ENCODE measurements at regions not wholly inside any gene's neighbourhood (a gene's known extent, or its start where the extent isn't known, plus 50 kb on each side); places are given as distances from the start of the nearest gene placed in this dataset.

DNA sequence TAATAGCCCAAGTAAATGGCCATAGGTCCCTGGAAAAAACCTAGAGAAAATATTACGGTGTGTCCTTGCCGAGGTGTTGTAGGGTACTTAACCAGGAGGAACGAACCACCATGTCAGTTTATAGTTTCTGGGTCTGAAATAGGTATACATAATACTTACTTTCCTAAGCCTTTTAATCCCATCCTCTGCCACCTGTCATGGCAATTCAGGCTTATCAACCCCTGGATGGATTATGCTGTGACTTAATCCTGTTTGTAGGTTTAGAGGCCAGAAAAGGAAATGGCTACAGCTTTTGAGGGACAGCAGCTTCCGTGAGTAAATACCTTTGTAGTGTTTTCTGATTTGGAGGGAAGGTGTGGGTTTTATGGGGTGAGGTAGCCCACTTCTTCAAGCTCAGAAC is 89.1 kb upstream of the PTPRD start:
- Histone ChIP-seq H3K4me1 (ENCODE audit: insufficient read depth, low read length) (no peaks in the 10 kb centered on the region), H2AFZ (ENCODE audit: low read depth, low read length) (no peak overlapping the region), H3K9ac (ENCODE audit: low read depth, low read length) (no peak overlapping the region), H3K27ac (ENCODE audit: low read length) (no peak overlapping the region), H3K4me3 (ENCODE audit: low read depth in 1 of 2, low read length in 2 of 2) (no peak overlapping the region), H3K36me3 (ENCODE audit: insufficient read depth, low read length) (no peaks in the 10 kb centered on the region), H3K4me2 (ENCODE audit: insufficient read depth, low read length) (no peak overlapping the region), H3K79me2 (ENCODE audit: insufficient read depth, low read length) (no peaks in the 10 kb centered on the region), H4K20me1 (ENCODE audit: insufficient read depth, low read length) (no peaks in the 10 kb centered on the region), H3K27me3 (ENCODE audit: insufficient read depth, low read length, poor library complexity) (no peaks in the 10 kb centered on the region), H3K9me3 (ENCODE audit: insufficient read depth, low read length, severe bottlenecking) (no peaks in the 10 kb centered on the region)
- no peak for TF ChIP-seq EZH2 (IDR thresholded peaks at IDR 0.05; ENCODE audit: borderline replicate concordance, low read depth, low read length, severe bottlenecking)
- TF ChIP-seq, protein P1, sequence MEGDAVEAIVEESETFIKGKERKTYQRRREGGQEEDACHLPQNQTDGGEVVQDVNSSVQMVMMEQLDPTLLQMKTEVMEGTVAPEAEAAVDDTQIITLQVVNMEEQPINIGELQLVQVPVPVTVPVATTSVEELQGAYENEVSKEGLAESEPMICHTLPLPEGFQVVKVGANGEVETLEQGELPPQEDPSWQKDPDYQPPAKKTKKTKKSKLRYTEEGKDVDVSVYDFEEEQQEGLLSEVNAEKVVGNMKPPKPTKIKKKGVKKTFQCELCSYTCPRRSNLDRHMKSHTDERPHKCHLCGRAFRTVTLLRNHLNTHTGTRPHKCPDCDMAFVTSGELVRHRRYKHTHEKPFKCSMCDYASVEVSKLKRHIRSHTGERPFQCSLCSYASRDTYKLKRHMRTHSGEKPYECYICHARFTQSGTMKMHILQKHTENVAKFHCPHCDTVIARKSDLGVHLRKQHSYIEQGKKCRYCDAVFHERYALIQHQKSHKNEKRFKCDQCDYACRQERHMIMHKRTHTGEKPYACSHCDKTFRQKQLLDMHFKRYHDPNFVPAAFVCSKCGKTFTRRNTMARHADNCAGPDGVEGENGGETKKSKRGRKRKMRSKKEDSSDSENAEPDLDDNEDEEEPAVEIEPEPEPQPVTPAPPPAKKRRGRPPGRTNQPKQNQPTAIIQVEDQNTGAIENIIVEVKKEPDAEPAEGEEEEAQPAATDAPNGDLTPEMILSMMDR (IDR thresholded peaks at IDR 0.05; ENCODE audit: borderline replicate concordance, extremely low read depth, low read length, poor library complexity, severe bottlenecking): no peak
- DNase-seq (no peak), ATAC-seq (ENCODE audit: insufficient read depth, low read depth) (no peak)

DNA sequence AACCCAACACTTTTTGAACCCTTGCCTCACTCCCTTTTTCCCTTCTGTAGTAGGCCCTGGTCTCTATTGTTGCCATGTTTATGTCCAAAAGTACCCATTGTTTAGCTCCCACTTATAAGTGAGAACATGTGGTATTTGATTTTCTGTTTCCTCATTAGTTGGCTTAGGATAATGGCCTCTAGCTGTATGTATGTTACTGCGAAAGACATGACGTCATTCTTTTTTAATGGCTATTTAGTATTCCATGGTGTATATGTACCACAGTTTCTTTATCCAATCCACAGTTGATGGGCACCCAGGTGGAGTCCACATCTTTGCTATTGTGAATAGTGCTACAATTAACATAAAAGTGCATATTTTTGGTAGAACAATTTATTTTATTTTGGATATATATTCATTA is 90.3 kb upstream of the PTPRD start:
- Histone ChIP-seq H3K9me3 (ENCODE audit: insufficient read depth, low read length, severe bottlenecking) (no peaks in the 10 kb centered on the region), H4K20me1 (ENCODE audit: insufficient read depth, low read length) (no peaks in the 10 kb centered on the region), H2AFZ (ENCODE audit: low read depth, low read length) (no peak overlapping the region), H3K4me2 (ENCODE audit: insufficient read depth, low read length) (no peak overlapping the region), H3K27me3 (ENCODE audit: insufficient read depth, low read length, poor library complexity) (no peaks in the 10 kb centered on the region), H3K4me3 (ENCODE audit: low read depth in 1 of 2, low read length in 2 of 2) (no peak overlapping the region), H3K4me1 (ENCODE audit: insufficient read depth, low read length) (no peaks in the 10 kb centered on the region), H3K9ac (ENCODE audit: low read depth, low read length) (no peak overlapping the region), H3K36me3 (ENCODE audit: insufficient read depth, low read length) (no peaks in the 10 kb centered on the region), H3K27ac (ENCODE audit: low read length) (no peak overlapping the region), H3K79me2 (ENCODE audit: insufficient read depth, low read length) (no peaks in the 10 kb centered on the region)
- TF ChIP-seq, protein P1 (IDR thresholded peaks at IDR 0.05; ENCODE audit: borderline replicate concordance, extremely low read depth, low read length, poor library complexity, severe bottlenecking): no peak
- no peak for TF ChIP-seq EZH2 (IDR thresholded peaks at IDR 0.05; ENCODE audit: borderline replicate concordance, low read depth, low read length, severe bottlenecking)
- DNase-seq (no peak), ATAC-seq (ENCODE audit: insufficient read depth, low read depth) (no peak)

DNA sequence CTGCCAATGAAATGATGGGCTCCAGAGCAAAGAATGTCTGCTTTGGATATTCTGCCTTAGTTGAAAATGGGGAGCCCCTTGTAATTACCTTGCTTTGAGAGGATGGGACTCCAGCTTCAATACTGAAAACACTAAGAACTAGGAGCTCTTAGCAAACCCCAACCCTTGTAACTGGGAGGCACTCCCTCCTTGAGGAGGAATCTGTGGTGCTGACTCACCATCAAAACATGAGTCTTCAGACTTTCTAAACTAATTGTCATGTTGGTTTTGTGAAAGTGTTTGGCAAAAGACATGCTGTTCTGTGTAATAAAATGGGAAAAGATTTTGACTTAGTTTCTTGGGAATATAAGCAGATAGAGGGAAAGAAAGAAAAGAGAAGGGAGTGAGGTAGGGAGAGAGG is 91.9 kb upstream of the PTPRD start:
- H3K4me2 ChIP-seq (ENCODE audit: insufficient read depth, low read length): no peak overlapping the region

More for the DNA sequence above, 91.9 kb upstream of the PTPRD start:
- ATAC-seq (ENCODE audit: insufficient read depth, low read depth) (no peak), DNase-seq (no peak)
- H3K9ac ChIP-seq (ENCODE audit: low read depth, low read length): no peak overlapping the region
- H3K9me3 ChIP-seq (ENCODE audit: insufficient read depth, low read length, severe bottlenecking): no peaks in the 10 kb centered on the region
- H3K27ac ChIP-seq (ENCODE audit: low read length): no peak overlapping the region
- no peaks in the 10 kb centered on the region for H3K36me3 ChIP-seq (ENCODE audit: insufficient read depth, low read length)
- no peaks in the 10 kb centered on the region for H3K4me1 ChIP-seq (ENCODE audit: insufficient read depth, low read length)
- no peaks in the 10 kb centered on the region for H3K27me3 ChIP-seq (ENCODE audit: insufficient read depth, low read length, poor library complexity)
- H4K20me1 ChIP-seq (ENCODE audit: insufficient read depth, low read length): no peaks in the 10 kb centered on the region
- no peak overlapping the region for H3K4me3 ChIP-seq (ENCODE audit: low read depth in 1 of 2, low read length in 2 of 2)
- TF ChIP-seq EZH2 (IDR thresholded peaks at IDR 0.05; ENCODE audit: borderline replicate concordance, low read depth, low read length, severe bottlenecking): no peak
- TF ChIP-seq, protein P1 (IDR thresholded peaks at IDR 0.05; ENCODE audit: borderline replicate concordance, extremely low read depth, low read length, poor library complexity, severe bottlenecking): no peak
- H2AFZ ChIP-seq (ENCODE audit: low read depth, low read length): no peak overlapping the region
- H3K79me2 ChIP-seq (ENCODE audit: insufficient read depth, low read length): no peaks in the 10 kb centered on the region
